Heart left ventricle (tissue), 16 donors: ENCODE measurements at regions not wholly inside any gene's neighbourhood (a gene's known extent, or its start where the extent isn't known, plus 50 kb on each side); places are given as distances from the start of the nearest gene placed in this dataset.

ENCODE experiments used
- ATAC-seq, 4 donors: fragments of 200-7000 bp; cut with Tn5 transposase; one replicate each; pipeline ENCODE4 v1.9.1; 2020 to 2022; ENCODE audit warnings: moderate library complexity in 4 of 4, mild to moderate bottlenecking in 3 of 4, moderate number of reproducible peaks in 1 of 4
- DNase-seq, 5 donors: peaks; one replicate each; pipeline ENCODE4 v3.0.0-alpha.2; 2020
- H3K27ac ChIP-seq, 12 donors: fragments of 200-600 bp; sonication (generic) in 4 of 12; one replicate each; pipeline versions ENCODE4 v1.5.0 to v1.8.0; 2016 to 2022; ENCODE audit warnings: mild to moderate bottlenecking in 2 of 12
- H3K27me3 ChIP-seq, 9 donors: fragments of 200-600 bp; sonication (generic) in 2 of 9; one replicate each; pipeline versions ENCODE4 v1.5.1 to v1.8.0; 2016 to 2022; ENCODE audit warnings: mild to moderate bottlenecking in 3 of 9
- H3K36me3 ChIP-seq, 9 donors: fragments of 200-600 bp; sonication (generic) in 2 of 9; one replicate each; pipeline versions ENCODE4 v1.5.0 to v1.8.0; 2018 to 2022; ENCODE audit warnings: mild to moderate bottlenecking in 2 of 9
- H3K4me1 ChIP-seq, 12 donors: fragments of 200-600 bp; sonication (generic) in 4 of 12; one replicate each; pipeline versions ENCODE4 v1.5.0 to v1.8.0; 2016 to 2022; ENCODE audit warnings: mild to moderate bottlenecking in 3 of 12
- H3K4me3 ChIP-seq, 12 donors: fragments of 200-600 bp; sonication (generic) in 4 of 12; one replicate each; pipeline versions ENCODE4 v1.5.0 to v1.8.0; 2017 to 2022; ENCODE audit warnings: mild to moderate bottlenecking in 9 of 12, moderate library complexity in 4 of 12
- H3K9me3 ChIP-seq, 12 donors: fragments of 200-600 bp; sonication (generic) in 4 of 12; one replicate each; pipeline versions ENCODE4 v1.5.0 to v1.8.0; 2016 to 2022; ENCODE audit warnings: mild to moderate bottlenecking in 1 of 12
- POLR2A ChIP-seq, 2 donors: fragments of 450-650 bp; IDR thresholded peaks; one replicate each; pipeline ENCODE4 v1.6.1; 2017; ENCODE audit warnings: antibody characterized with exemption in 2 of 2, mild to moderate bottlenecking in 2 of 2, moderate library complexity in 2 of 2
- WGBS, 4 donors: extraction: QIAGEN DNeasy Blood & Tissue Kit in 2 of 4; methylation state at CpG; one replicate each; pipeline versions ENCODE4 v1.1.5 to v1.1.7; 2013 to 2018; 5-methylcytosine and 5-hydroxymethylcytosine counted together
- intact Hi-C, 10 donors: fragments of 100-400 bp; cut with DNase I; formaldehyde crosslinking; loops; one replicate each; pipeline versions ENCODE4 v1.11.1 to v1.14.2; 2022
- TF ChIP-seq, protein P1 (sequence below), 12 donors: fragments of 200-600 bp; sonication (generic) in 4 of 12; IDR thresholded peaks; one replicate each; pipeline versions ENCODE4 v1.5.0 to v1.8.0; 2018 to 2022; ENCODE audit warnings: antibody characterized with exemption in 12 of 12, mild to moderate bottlenecking in 5 of 12
- donor health status: ischemic (EF 13 %, LVEDD 7.1; RV severe dilation, severe dysfunction).
- donor health status: healthy with polysubstance abuse.
- donor health status: DM: no; HTN: yes; CAD: no.
- donor health status: DM: no; HTN: no; CAD: no.
- donor health status: ischemic (EF 25% LVEDD 6.9; RV normal size, moderate dysfunction).
- donor health status: ischemic (EF 25% LVEDD 5.7; RV mildly dilated, moderate dysfunction).
- donor health status: healthy.
- donor health status: DM: yes; HTN: yes; CAD: no.
- donor health status: ischemic (EF 35%, LVEDD 5.7; RV mildly dilated, moderate dysfunction).
- donor health status: nonischemic (EF 11% LVEDD 7.7; RV severe dilation, severe dysfunction).
- donor health status: DM: yes; HTN: yes; CAD: no.
- donor health status: PGD.
- donor health status: ischemic (EF 29% LVEDD 5.4; RV normal size, mild dysfunction).
- donor health status: nonischemic (EF 23%, LVEDD 6.1; RV moderate dilation, normal function).

DNA sequence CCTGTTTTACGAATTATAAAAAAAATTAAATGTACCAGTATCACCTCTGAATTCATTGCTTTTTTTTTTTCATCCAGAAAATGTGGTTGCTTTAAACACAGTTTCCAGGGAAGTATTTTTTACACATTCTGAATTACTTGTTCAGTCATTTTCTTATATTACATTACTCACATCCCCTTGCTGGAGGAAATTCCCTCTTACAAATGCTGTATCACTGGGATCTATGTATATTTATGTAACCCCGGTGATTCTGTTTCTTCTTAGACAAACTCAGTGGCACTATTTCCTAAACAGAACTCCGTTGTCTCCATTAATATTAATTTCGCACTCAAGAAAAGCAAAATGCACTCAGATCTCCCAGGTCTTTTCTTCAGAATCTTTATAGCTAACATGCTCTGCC, 1078.5 kb upstream of the ZEB2 start:
- Histone ChIP-seq H3K4me1 (peaks cover 0 to 15% (median 0%) of the 10 kb centered on the region in 12 donors), H3K36me3 (no peaks in the 10 kb centered on the region), H3K9me3 (no peaks in the 10 kb centered on the region), H3K27ac (no peak overlapping the region), H3K27me3 (no peaks in the 10 kb centered on the region), H3K4me3 (no peak overlapping the region)
- no peak for DNase-seq
- intact Hi-C loops, result no loop called here
- WGBS, 4 donors, result 80 to 84% (median 83%) methylated on average over 4 of the region's 4 CpGs
- no peak for ATAC-seq
- TF ChIP-seq, protein P1, sequence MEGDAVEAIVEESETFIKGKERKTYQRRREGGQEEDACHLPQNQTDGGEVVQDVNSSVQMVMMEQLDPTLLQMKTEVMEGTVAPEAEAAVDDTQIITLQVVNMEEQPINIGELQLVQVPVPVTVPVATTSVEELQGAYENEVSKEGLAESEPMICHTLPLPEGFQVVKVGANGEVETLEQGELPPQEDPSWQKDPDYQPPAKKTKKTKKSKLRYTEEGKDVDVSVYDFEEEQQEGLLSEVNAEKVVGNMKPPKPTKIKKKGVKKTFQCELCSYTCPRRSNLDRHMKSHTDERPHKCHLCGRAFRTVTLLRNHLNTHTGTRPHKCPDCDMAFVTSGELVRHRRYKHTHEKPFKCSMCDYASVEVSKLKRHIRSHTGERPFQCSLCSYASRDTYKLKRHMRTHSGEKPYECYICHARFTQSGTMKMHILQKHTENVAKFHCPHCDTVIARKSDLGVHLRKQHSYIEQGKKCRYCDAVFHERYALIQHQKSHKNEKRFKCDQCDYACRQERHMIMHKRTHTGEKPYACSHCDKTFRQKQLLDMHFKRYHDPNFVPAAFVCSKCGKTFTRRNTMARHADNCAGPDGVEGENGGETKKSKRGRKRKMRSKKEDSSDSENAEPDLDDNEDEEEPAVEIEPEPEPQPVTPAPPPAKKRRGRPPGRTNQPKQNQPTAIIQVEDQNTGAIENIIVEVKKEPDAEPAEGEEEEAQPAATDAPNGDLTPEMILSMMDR (IDR thresholded peaks at IDR 0.05), result no peak
- TF ChIP-seq POLR2A (IDR thresholded peaks at IDR 0.05), result no peak

DNA sequence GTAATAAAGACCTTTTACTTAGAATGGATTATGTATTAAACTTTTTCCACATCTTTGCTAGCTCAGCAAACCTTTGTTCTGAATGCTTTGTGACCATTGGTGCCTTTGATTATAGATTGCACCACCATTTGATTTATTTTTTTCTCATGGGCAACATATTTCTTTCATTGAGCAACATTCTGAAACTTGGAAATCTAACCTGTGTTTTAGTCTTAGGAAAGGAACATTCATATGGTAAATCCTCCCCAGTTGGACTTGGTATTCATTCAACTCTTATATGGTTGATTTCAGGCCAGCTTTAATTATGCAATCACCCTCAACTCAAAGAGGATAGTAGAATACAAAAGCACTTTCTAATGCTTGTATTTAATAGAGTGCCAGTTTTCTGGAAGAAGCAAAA, 1077.9 kb upstream of the ZEB2 start:
- H3K27ac ChIP-seq, result no peak overlapping the region
- peaks cover 0 to 17% (median 0%) of the 10 kb centered on the region in 12 donors for H3K4me1 ChIP-seq
- TF ChIP-seq, protein P1 (IDR thresholded peaks at IDR 0.05), result no peak
- TF ChIP-seq POLR2A (IDR thresholded peaks at IDR 0.05), result no peak
- DNase-seq (no peak), ATAC-seq (no peak)
- H3K36me3 ChIP-seq, result no peaks in the 10 kb centered on the region
- no peaks in the 10 kb centered on the region for H3K9me3 ChIP-seq
- H3K4me3 ChIP-seq, result no peak overlapping the region
- H3K27me3 ChIP-seq, result no peaks in the 10 kb centered on the region
- intact Hi-C loops, result no loop called here

DNA sequence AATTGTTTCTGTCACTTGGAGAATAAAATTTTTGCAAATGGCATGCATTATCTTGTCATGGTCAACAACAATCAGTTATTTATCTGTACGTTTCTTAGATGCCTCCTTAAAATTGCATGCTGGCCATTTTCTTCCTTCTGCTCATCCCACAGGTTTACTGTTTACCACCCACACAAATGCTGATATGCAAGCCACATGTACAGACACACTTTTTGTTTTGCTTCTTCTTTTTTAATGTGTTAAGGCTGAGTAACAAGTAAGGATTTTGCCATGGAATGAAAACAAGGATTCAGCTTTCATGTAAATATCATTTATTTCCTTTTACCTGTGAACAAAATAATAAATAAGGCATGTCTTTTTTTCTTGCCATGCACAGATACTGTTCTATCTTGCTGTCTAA, 1077.1 kb upstream of the ZEB2 start:
- DNase-seq, result no peak
- Histone ChIP-seq H3K27ac (no peak overlapping the region), H3K36me3 (no peaks in the 10 kb centered on the region), H3K9me3 (no peaks in the 10 kb centered on the region), H3K4me3 (no peak overlapping the region), H3K27me3 (no peaks in the 10 kb centered on the region), H3K4me1 (peaks cover 0 to 17% (median 0%) of the 10 kb centered on the region in 12 donors)
- WGBS, 4 donors, result 47 to 74% (median 68%) methylated on average over 1 of the region's 1 CpG
- ATAC-seq, result no peak
- intact Hi-C loops, result no loop called here
- TF ChIP-seq, protein P1 (IDR thresholded peaks at IDR 0.05), result no peak
- no peak for TF ChIP-seq POLR2A (IDR thresholded peaks at IDR 0.05)

DNA sequence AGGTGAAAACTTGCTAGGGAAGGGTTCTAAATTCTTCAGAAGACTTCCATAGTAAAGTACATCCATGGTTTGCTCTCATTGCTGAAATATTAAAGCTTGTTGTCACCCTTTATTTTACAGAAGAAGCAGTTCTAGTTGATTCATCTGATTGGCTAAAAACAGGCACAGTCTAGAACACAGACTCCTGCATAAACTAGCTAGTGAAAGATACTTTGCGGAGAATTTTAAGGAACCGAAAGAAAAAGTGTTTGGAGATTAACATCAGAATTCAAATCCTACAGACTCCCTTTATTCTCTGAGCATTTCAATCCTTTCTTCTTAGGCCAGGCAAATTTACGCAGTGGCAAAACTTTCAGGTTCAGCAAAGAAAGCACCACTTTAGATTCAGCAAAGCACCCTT, 1076.5 kb upstream of the ZEB2 start:
- H3K4me3 ChIP-seq, result no peak overlapping the region
- no peak for TF ChIP-seq POLR2A (IDR thresholded peaks at IDR 0.05)
- TF ChIP-seq, protein P1 (IDR thresholded peaks at IDR 0.05), result no peak
- intact Hi-C loops, result no loop called here

More for the DNA sequence above, 1076.5 kb upstream of the ZEB2 start:
- Histone ChIP-seq H3K9me3 (no peaks in the 10 kb centered on the region), H3K27ac (peak overlapping the region in 1 of 12 donors; percentile 30), H3K27me3 (no peaks in the 10 kb centered on the region), H3K4me1 (peaks cover 0 to 17% (median 0%) of the 10 kb centered on the region in 12 donors), H3K36me3 (no peaks in the 10 kb centered on the region)
- DNase-seq (no peak), ATAC-seq (no peak)
- WGBS, 4 donors, result 91 to 95% (median 93%) methylated on average over 3 of the region's 3 CpGs
